ENCODE measurements at regions not wholly inside any gene's neighbourhood (a gene's known extent, or its start where the extent isn't known, plus 50 kb on each side); places are given as distances from the start of the nearest gene placed in this dataset.
"Not testable (repeated sequence)": the region's sequence is repeated elsewhere in the genome, so short reads cannot be mapped to it uniquely, and the experiment has no call there.

GRCh38 chr5:7221041-7221440 lies 174.9 kb upstream of the ADCY2 start:
- H3K4me3 ChIP-seq (ENCODE audit: low read length), result no peak overlapping the region
- no peaks in the 10 kb centered on the region for H3K9me3 ChIP-seq (ENCODE audit: low read length)
- H3K4me1 ChIP-seq (ENCODE audit: insufficient read depth, low read length), result no peaks in the 10 kb centered on the region
- H3K27me3 ChIP-seq (ENCODE audit: insufficient read depth, low read length), result no peaks in the 10 kb centered on the region
- no peaks in the 10 kb centered on the region for H3K36me3 ChIP-seq (ENCODE audit: insufficient read depth, low read length)
- H2AFZ ChIP-seq (ENCODE audit: low read depth, low read length), result no peak overlapping the region

- Histone ChIP-seq H2AFZ (ENCODE audit: low read depth, low read length) (no peak overlapping the region), H3K4me1 (ENCODE audit: insufficient read depth, low read length) (no peaks in the 10 kb centered on the region), H3K4me3 (ENCODE audit: low read length) (no peak overlapping the region), H3K36me3 (ENCODE audit: insufficient read depth, low read length) (no peaks in the 10 kb centered on the region), H3K27me3 (ENCODE audit: insufficient read depth, low read length) (no peaks in the 10 kb centered on the region), H3K9me3 (ENCODE audit: low read length) (no peaks in the 10 kb centered on the region)
Observed at GRCh38 chr5:7225826-7226225, 170.1 kb upstream of the ADCY2 start.

DNA sequence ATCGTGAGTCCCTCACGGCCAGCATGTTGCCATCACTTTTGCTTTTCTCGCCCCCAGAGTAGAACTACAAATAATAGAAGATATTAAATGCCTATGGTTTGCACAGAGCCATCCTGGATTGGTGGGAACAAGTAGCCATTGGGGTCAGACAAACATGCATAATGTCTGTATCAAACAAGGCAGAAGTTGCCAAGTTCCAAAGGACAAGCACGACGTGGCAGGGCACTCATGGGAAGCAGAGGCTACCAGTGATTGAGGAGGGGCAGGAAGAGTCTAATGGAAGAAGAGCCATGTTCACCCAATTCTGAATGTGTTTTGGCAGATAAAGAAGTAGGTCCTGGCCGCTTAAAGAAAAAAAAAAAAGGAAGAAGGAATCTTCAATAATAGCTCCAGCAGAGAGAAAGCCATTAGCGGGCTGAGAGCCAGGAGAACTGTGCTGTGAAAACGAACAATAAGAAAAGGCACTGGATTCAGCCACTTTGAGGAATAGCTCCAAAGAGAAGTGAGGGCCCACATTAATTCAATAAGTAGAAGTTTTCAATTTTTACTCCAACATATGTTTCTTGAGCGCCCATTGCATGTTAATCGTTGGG lies 153.7 kb upstream of the ADCY2 start:
- Histone ChIP-seq H3K27me3 (ENCODE audit: insufficient read depth, low read length) (no peaks in the 10 kb centered on the region), H3K36me3 (ENCODE audit: insufficient read depth, low read length) (no peaks in the 10 kb centered on the region), H3K4me1 (ENCODE audit: insufficient read depth, low read length) (peaks cover 37% of the 10 kb centered on the region), H3K4me3 (ENCODE audit: low read length) (no peak overlapping the region), H2AFZ (ENCODE audit: low read depth, low read length) (no peak overlapping the region), H3K9me3 (ENCODE audit: low read length) (no peaks in the 10 kb centered on the region)

DNA sequence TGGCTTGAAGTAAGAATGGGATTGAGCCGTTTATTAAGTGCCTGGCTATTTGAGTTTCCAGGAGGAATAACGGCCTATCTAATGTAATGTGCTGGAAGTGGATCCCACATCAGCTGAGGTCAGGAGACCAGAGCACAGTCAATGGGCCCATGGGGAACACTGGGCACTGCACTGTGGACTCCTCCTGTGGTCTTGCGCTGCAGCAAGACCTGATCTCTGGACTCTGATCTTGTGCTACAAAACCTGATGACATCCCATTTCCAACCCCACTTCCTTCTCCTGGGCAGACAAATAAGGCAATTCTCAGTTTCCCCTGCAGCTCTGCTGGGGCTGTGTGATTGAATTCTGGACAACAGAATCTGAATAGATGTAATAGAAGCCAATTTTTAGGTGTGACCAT lies 151.7 kb upstream of the ADCY2 start:
- Histone ChIP-seq H3K36me3 (ENCODE audit: insufficient read depth, low read length) (no peaks in the 10 kb centered on the region), H3K4me3 (ENCODE audit: low read length) (no peak overlapping the region), H3K9me3 (ENCODE audit: low read length) (no peaks in the 10 kb centered on the region), H3K4me1 (ENCODE audit: insufficient read depth, low read length) (peaks cover 38% of the 10 kb centered on the region), H3K27me3 (ENCODE audit: insufficient read depth, low read length) (no peaks in the 10 kb centered on the region), H2AFZ (ENCODE audit: low read depth, low read length) (no peak overlapping the region)

DNA sequence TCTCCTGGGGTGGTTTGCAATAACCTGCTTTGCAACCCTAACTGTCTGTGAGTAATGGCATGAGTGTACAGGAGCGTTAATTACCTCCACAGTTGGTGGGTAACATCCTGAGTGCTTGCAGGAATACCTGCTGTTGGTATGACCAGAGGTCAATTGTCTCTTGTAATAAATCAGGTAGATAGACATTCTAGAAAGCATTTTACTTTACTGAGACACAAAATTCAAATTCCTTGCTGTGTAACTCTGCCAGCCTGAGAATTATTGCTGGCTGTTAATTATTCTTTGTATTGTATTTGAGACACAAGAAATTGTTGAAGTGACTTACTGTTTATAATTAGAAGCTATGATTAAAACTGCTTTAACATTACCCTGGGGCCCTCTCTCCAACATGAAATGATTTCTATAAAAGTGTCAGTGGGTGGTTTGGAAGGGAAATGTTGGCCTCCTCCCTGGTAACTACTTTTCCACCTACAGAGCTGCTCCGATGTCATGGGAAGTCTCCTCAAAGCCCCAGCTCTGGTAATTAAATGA lies 150.8 kb upstream of the ADCY2 start:
- Histone ChIP-seq H3K4me1 (ENCODE audit: insufficient read depth, low read length) (peaks cover 37% of the 10 kb centered on the region), H2AFZ (ENCODE audit: low read depth, low read length) (no peak overlapping the region), H3K27me3 (ENCODE audit: insufficient read depth, low read length) (no peaks in the 10 kb centered on the region), H3K4me3 (ENCODE audit: low read length) (no peak overlapping the region), H3K9me3 (ENCODE audit: low read length) (peaks cover 2% of the 10 kb centered on the region), H3K36me3 (ENCODE audit: insufficient read depth, low read length) (no peaks in the 10 kb centered on the region)

DNA sequence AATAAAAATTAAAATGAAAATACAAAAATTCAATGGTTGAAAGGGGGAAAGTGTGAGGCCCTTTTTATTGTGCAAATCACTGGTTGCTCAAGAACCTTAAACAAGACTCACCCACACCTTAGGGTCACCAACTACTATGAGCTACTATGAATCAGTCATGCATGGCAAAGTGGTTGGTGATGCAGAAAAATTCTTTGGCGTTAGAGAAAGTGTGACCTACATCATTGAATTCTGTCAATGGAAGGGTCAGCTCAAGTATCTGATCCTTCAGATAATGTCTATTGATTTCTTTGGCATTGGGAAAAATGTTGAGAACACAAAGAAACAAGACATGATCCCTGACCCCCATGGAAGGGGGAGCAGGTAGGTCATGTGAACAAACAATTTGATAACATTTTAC lies 149.7 kb upstream of the ADCY2 start:
- Histone ChIP-seq H3K27me3 (ENCODE audit: insufficient read depth, low read length) (no peaks in the 10 kb centered on the region), H3K9me3 (ENCODE audit: low read length) (peaks cover 2% of the 10 kb centered on the region), H3K4me3 (ENCODE audit: low read length) (no peak overlapping the region), H3K36me3 (ENCODE audit: insufficient read depth, low read length) (no peaks in the 10 kb centered on the region), H3K4me1 (ENCODE audit: insufficient read depth, low read length) (peaks cover 37% of the 10 kb centered on the region), H2AFZ (ENCODE audit: low read depth, low read length) (no peak overlapping the region)

- H2AFZ ChIP-seq (ENCODE audit: low read depth, low read length), result no peak overlapping the region
Observed at GRCh38 chr5:7250004-7250403, 145.9 kb upstream of the ADCY2 start.

GRCh38 chr5:7250611-7251010 lies 145.3 kb upstream of the ADCY2 start:
- Histone ChIP-seq H3K27me3 (ENCODE audit: insufficient read depth, low read length) (no peaks in the 10 kb centered on the region), H3K4me3 (ENCODE audit: low read length) (no peak overlapping the region), H3K36me3 (ENCODE audit: insufficient read depth, low read length) (no peaks in the 10 kb centered on the region), H2AFZ (ENCODE audit: low read depth, low read length) (no peak overlapping the region), H3K4me1 (ENCODE audit: insufficient read depth, low read length) (peaks cover 21% of the 10 kb centered on the region), H3K9me3 (ENCODE audit: low read length) (peaks cover 2% of the 10 kb centered on the region)

More at GRCh38 chr5:7250004-7250403, 145.9 kb upstream of the ADCY2 start:
- Histone ChIP-seq H3K27me3 (ENCODE audit: insufficient read depth, low read length) (no peaks in the 10 kb centered on the region), H3K4me1 (ENCODE audit: insufficient read depth, low read length) (peaks cover 27% of the 10 kb centered on the region), H3K36me3 (ENCODE audit: insufficient read depth, low read length) (no peaks in the 10 kb centered on the region), H3K4me3 (ENCODE audit: low read length) (no peak overlapping the region), H3K9me3 (ENCODE audit: low read length) (peaks cover 2% of the 10 kb centered on the region)

DNA sequence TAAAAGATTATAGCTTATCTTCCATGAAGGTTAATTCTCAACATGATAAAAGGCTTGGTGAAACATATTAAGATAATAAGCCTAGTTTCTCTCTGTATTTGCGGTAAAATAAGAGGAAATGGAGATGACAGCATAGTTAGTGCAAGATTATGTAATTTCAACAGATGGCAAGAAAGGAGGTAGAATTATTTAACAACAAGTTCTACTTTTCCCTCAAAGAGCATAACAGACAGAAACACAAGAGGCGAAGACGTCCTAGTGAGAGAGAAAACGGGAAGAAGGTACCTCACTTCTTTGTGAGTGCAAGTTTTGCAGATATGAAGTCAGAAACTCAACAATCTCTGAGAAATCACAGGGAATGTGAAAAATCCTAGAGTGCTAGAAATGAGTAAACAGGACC lies 144.8 kb upstream of the ADCY2 start:
- Histone ChIP-seq H3K27me3 (ENCODE audit: insufficient read depth, low read length) (no peaks in the 10 kb centered on the region), H2AFZ (ENCODE audit: low read depth, low read length) (no peak overlapping the region), H3K9me3 (ENCODE audit: low read length) (peaks cover 2% of the 10 kb centered on the region), H3K36me3 (ENCODE audit: insufficient read depth, low read length) (no peaks in the 10 kb centered on the region), H3K4me1 (ENCODE audit: insufficient read depth, low read length) (peaks cover 17% of the 10 kb centered on the region), H3K4me3 (ENCODE audit: low read length) (no peak overlapping the region)

GRCh38 chr5:7261049-7261448 lies 134.9 kb upstream of the ADCY2 start:
- no peak overlapping the region for H2AFZ ChIP-seq (ENCODE audit: low read depth, low read length)
- H3K27me3 ChIP-seq (ENCODE audit: insufficient read depth, low read length), result no peaks in the 10 kb centered on the region

GRCh38 chr5:7261900-7262299 lies 134.0 kb upstream of the ADCY2 start:
- Histone ChIP-seq H3K36me3 (ENCODE audit: insufficient read depth, low read length) (no peaks in the 10 kb centered on the region), H3K9me3 (ENCODE audit: low read length) (no peaks in the 10 kb centered on the region), H3K27me3 (ENCODE audit: insufficient read depth, low read length) (no peaks in the 10 kb centered on the region), H3K4me1 (ENCODE audit: insufficient read depth, low read length) (peaks cover 8% of the 10 kb centered on the region), H2AFZ (ENCODE audit: low read depth, low read length) (no peak overlapping the region), H3K4me3 (ENCODE audit: low read length) (no peak overlapping the region)

More at GRCh38 chr5:7261049-7261448, 134.9 kb upstream of the ADCY2 start:
- peaks cover 8% of the 10 kb centered on the region for H3K4me1 ChIP-seq (ENCODE audit: insufficient read depth, low read length)
- H3K36me3 ChIP-seq (ENCODE audit: insufficient read depth, low read length), result no peaks in the 10 kb centered on the region
- H3K4me3 ChIP-seq (ENCODE audit: low read length), result no peak overlapping the region
- H3K9me3 ChIP-seq (ENCODE audit: low read length), result no peaks in the 10 kb centered on the region

GRCh38 chr5:7263398-7264015 lies 132.4 kb upstream of the ADCY2 start:
- not testable (repeated sequence) for H3K4me3 ChIP-seq (ENCODE audit: low read length); H3K27me3 ChIP-seq (ENCODE audit: insufficient read depth, low read length); H3K9me3 ChIP-seq (ENCODE audit: low read length); H3K36me3 ChIP-seq (ENCODE audit: insufficient read depth, low read length); H2AFZ ChIP-seq (ENCODE audit: low read depth, low read length); H3K4me1 ChIP-seq (ENCODE audit: insufficient read depth, low read length)

GRCh38 chr5:7265776-7266175 lies 130.2 kb upstream of the ADCY2 start:
- not testable (repeated sequence) for H3K9me3 ChIP-seq (ENCODE audit: low read length); H3K36me3 ChIP-seq (ENCODE audit: insufficient read depth, low read length); H3K4me1 ChIP-seq (ENCODE audit: insufficient read depth, low read length); H3K27me3 ChIP-seq (ENCODE audit: insufficient read depth, low read length); H2AFZ ChIP-seq (ENCODE audit: low read depth, low read length); H3K4me3 ChIP-seq (ENCODE audit: low read length)

- H3K9me3 ChIP-seq (ENCODE audit: low read length); H3K27me3 ChIP-seq (ENCODE audit: insufficient read depth, low read length); H3K4me1 ChIP-seq (ENCODE audit: insufficient read depth, low read length); H3K36me3 ChIP-seq (ENCODE audit: insufficient read depth, low read length); H3K4me3 ChIP-seq (ENCODE audit: low read length); H2AFZ ChIP-seq (ENCODE audit: low read depth, low read length): not testable (repeated sequence)
Observed at GRCh38 chr5:7268722-7269121, 127.2 kb upstream of the ADCY2 start.
